Stomach (tissue), 8 donors: ENCODE measurements at regions not wholly inside any gene's neighbourhood (a gene's known extent, or its start where the extent isn't known, plus 50 kb on each side); places are given as distances from the start of the nearest gene placed in this dataset.

Experiments used
- DNase-seq, 2 donors: peaks; one replicate each; pipeline versions ENCODE4 v3.0.0 to v3.0.0-alpha.2; 2013 to 2019
- H3K27ac ChIP-seq, 5 donors: fragments of 200-600 bp in 4 of 5; sonication (generic) in 4 of 5; one replicate each; pipeline ENCODE4 v1.5.1; 2013 to 2019; ENCODE audit warnings: mild to moderate bottlenecking in 1 of 5, moderate library complexity in 1 of 5
- H3K27me3 ChIP-seq, 3 donors: fragments of 200-600 bp; sonication (generic); one replicate each; pipeline ENCODE4 v1.5.1; 2017 to 2019; ENCODE audit warnings: mixed run types in 1 of 3
- H3K36me3 ChIP-seq, 4 donors: fragments of 200-600 bp; sonication (generic); 1 replicate in 3 of 4; 2 replicates in 1 of 4; pipeline ENCODE4 v1.5.1; 2016 to 2019
- H3K4me1 ChIP-seq, 4 donors: fragments of 200-600 bp; sonication (generic); one replicate each; pipeline ENCODE4 v1.5.1; 2016 to 2019
- H3K4me3 ChIP-seq, 4 donors: fragments of 200-600 bp; sonication (generic) in 3 of 4; one replicate each; pipeline ENCODE4 v1.5.1; 2016 to 2019; ENCODE audit warnings: mild to moderate bottlenecking in 1 of 4
- H3K9me3 ChIP-seq, 4 donors: fragments of 200-600 bp; sonication (generic); one replicate each; pipeline ENCODE4 v1.5.1; 2016 to 2019
- CTCF ChIP-seq, 7 experiments: fragments of 450-650 bp in 4 of 7; fragments of 200-600 bp in 3 of 7; sonication (generic) in 3 of 7; IDR thresholded peaks; one replicate each; pipeline ENCODE4 v1.5.1; 2016 to 2019; ENCODE audit warnings: antibody characterized with exemption in 7 of 7, control low read depth in 2 of 7, mild to moderate bottlenecking in 1 of 7
- EP300 ChIP-seq: sonication (generic); formaldehyde crosslinking; IDR thresholded peaks from one replicate; pipeline ENCODE4 v1.6.1; 2017; ENCODE audit warnings: antibody characterized with exemption
- POLR2A ChIP-seq, 4 donors: fragments of 450-650 bp; IDR thresholded peaks; one replicate each; pipeline ENCODE4 v1.6.1; 2016; ENCODE audit warnings: antibody characterized with exemption in 4 of 4, control low read depth in 2 of 4, mild to moderate bottlenecking in 1 of 4, moderate library complexity in 1 of 4
- POLR2AphosphoS5 ChIP-seq, 3 donors: sonication (generic); formaldehyde crosslinking; IDR thresholded peaks; one replicate each; pipeline ENCODE4 v1.6.1; 2016; ENCODE audit warnings: antibody characterized with exemption in 3 of 3
- WGBS, 5 donors: extraction: QIAGEN DNeasy Blood & Tissue Kit in 3 of 5; methylation state at CpG; one replicate each; pipeline versions ENCODE4 v1.1.5 to v1.1.7; 2013 to 2018; 5-methylcytosine and 5-hydroxymethylcytosine counted together
- intact Hi-C: fragments of 100-400 bp; cut with DNase I; formaldehyde crosslinking; loops from one replicate; pipeline ENCODE4 v1.15.1; 2023; ENCODE audit warnings: low total_unique reads
- donor health status: healthy with polysubstance abuse.
- donor health status: Bipolar disorder and iron deficiency.
- donor health status: healthy.

- intact Hi-C loops, result no loop called here
- Histone ChIP-seq H3K36me3 (no peaks in the 10 kb centered on the region), H3K9me3 (no peaks in the 10 kb centered on the region), H3K27ac (no peak overlapping the region), H3K4me3 (no peak overlapping the region), H3K27me3 (peaks cover 0 to 11% (median 0%) of the 10 kb centered on the region in 3 donors), H3K4me1 (no peaks in the 10 kb centered on the region)
- TF ChIP-seq CTCF (IDR thresholded peaks at IDR 0.05) (no peak), POLR2A (IDR thresholded peaks at IDR 0.05) (no peak), POLR2AphosphoS5 (IDR thresholded peaks at IDR 0.05) (no peak), EP300 (no peak)
- WGBS, 5 donors, result 78 to 89% (median 80%) methylated on average over 3 of the region's 3 CpGs
- DNase-seq, result no peak
Observed at GRCh38 chr11:127135256-127135655, 134.7 kb upstream of the KIRREL3 start.

- no peak for TF ChIP-seq POLR2A (IDR thresholded peaks at IDR 0.05)
- no peak for TF ChIP-seq EP300
- no peak for TF ChIP-seq CTCF (IDR thresholded peaks at IDR 0.05)
- no peak for TF ChIP-seq POLR2AphosphoS5 (IDR thresholded peaks at IDR 0.05)
- Histone ChIP-seq H3K9me3 (no peaks in the 10 kb centered on the region), H3K36me3 (no peaks in the 10 kb centered on the region), H3K27ac (no peak overlapping the region), H3K4me3 (no peak overlapping the region), H3K27me3 (peaks cover 0 to 11% (median 0%) of the 10 kb centered on the region in 3 donors), H3K4me1 (no peaks in the 10 kb centered on the region)
- WGBS, 5 donors, result 43 to 57% (median 48%) methylated on average over 6 of the region's 6 CpGs
- intact Hi-C loops, result no loop called here
- DNase-seq, result no peak
Observed at GRCh38 chr11:127133061-127133460, 132.5 kb upstream of the KIRREL3 start.

DNA sequence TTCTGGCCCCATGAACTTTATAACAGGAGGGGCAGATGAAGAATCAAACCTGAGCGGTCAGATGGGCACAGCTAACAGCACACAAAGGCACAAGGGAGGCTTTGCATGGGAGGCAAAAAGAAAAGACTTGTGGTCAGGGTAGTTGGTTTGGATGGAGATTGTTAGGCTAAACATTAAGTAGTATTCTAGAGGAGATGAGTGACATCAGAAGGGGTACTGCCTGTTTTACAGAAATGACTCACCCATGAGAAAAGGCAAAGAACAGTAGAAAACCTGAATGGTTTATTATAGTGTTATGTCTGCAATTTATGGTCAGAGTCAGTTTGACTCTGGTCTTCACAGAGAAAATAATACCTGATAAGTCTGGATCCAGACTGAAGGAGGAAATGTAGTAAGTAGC is 129.8 kb upstream of the KIRREL3 start:
- intact Hi-C loops, result no loop called here

GRCh38 chr11:127126986-127127385 is 126.4 kb upstream of the KIRREL3 start:
- intact Hi-C loops, result no loop called here
- no peak overlapping the region for H3K4me3 ChIP-seq
- H3K36me3 ChIP-seq, result no peaks in the 10 kb centered on the region
- no peak for DNase-seq
- TF ChIP-seq CTCF (IDR thresholded peaks at IDR 0.05) (no peak), EP300 (no peak), POLR2AphosphoS5 (IDR thresholded peaks at IDR 0.05) (no peak), POLR2A (IDR thresholded peaks at IDR 0.05) (no peak)
- no peaks in the 10 kb centered on the region for H3K27me3 ChIP-seq
- H3K9me3 ChIP-seq, result no peaks in the 10 kb centered on the region
- 36 to 51% (median 43%) methylated on average over 3 of the region's 3 CpGs for WGBS, 5 donors
- H3K27ac ChIP-seq, result no peak overlapping the region
- no peaks in the 10 kb centered on the region for H3K4me1 ChIP-seq

More for the DNA sequence above, 129.8 kb upstream of the KIRREL3 start:
- TF ChIP-seq EP300 (no peak), CTCF (IDR thresholded peaks at IDR 0.05) (no peak), POLR2A (IDR thresholded peaks at IDR 0.05) (no peak), POLR2AphosphoS5 (IDR thresholded peaks at IDR 0.05) (no peak)
- Histone ChIP-seq H3K4me1 (no peaks in the 10 kb centered on the region), H3K36me3 (no peaks in the 10 kb centered on the region), H3K27ac (no peak overlapping the region), H3K27me3 (peaks cover 0 to 6% (median 0%) of the 10 kb centered on the region in 3 donors), H3K4me3 (no peak overlapping the region), H3K9me3 (no peaks in the 10 kb centered on the region)
- 49 to 84% (median 64%) methylated on average over 1 of the region's 1 CpG for WGBS, 5 donors
- no peak for DNase-seq
